Dermis microvascular lymphatic vessel endothelial cell (primary cell): ENCODE measurements at regions not wholly inside any gene's neighbourhood (a gene's known extent, or its start where the extent isn't known, plus 50 kb on each side); places are given as distances from the start of the nearest gene placed in this dataset.
"Not testable (repeated sequence)": the region's sequence is repeated elsewhere in the genome, so short reads cannot be mapped to it uniquely, and the experiment has no call there.

Source experiments
- DNase-seq, 2 donors: peaks; one replicate each; pipeline versions ENCODE4 v3.0.0 to v3.0.0-alpha.2; 2010; ENCODE audit warnings: low read depth in 2 of 2

DNA sequence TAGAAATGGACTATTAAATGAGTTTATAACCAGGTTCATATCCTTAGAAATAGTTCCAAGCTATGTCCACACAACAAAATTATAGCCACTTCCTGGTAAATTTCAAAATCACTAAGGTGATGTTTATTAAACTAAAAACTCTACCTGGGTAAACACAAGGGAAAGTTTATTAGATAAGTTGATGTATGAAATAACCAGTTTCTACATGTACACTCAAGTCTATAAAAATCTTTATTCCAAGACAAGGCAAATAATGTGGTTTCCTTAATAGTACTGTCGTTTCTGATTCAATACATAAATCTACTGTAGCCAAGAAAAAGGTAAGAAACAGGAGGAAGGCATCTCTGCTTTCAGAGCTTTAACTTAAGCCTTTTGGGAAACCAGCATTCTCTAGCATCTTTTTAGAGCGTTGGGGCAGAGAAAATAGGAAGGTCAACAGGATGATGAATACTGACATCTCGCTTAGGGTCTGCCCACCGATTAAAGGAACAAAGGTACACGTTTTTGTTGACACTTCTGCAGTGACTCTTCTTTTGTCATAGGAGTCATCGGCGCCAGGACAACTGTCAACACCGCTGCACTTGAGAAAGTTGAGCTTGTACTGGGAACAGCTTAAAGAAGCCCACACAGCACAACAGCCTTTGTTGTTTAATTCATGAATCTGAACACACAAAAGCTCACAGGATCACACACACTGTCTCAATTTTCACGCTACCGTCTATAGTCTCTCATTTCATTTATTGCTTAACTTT is 513.6 kb downstream of the SLCO4C1 start:
- no peak for DNase-seq

DNA sequence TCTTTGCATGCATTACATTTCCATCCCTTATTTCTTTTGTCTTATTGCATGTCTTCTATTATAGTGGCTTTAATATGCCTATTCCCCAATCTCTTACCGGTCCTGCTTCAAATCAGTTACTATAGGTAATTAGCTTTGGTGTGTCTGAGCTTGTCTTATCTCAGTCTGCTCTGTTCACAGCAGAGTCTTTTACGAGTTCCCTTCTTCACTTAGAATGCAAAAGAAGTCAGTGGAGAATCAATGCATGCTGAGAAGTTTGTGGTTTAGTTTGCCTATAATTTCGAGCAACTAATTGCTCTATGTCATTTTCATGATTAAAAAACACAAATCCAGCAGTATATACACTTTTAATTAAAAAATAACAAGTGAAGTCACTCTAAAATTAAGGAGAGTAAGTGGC is 545.0 kb downstream of the SLCO4C1 start:
- no peak for DNase-seq

DNA sequence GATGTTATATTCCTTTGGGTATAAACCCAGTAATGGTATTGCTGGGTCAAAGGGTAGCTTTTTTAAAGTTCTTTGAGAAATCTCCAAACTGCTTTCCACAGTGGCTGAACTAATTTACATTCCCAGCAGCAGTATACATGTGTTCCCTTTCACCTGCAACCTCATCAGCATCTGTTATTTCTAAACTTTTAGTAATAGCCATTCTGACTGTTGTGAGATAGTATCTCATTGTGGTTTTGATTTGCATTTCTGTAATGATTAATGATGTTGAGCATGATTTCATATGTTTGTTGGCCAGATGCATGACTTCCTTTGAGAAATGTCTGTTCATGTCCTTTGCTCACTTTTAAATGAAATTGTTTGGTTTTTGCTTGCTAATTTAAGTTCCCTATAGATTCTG is 553.1 kb downstream of the SLCO4C1 start:
- DNase-seq, result not testable (repeated sequence)

DNA sequence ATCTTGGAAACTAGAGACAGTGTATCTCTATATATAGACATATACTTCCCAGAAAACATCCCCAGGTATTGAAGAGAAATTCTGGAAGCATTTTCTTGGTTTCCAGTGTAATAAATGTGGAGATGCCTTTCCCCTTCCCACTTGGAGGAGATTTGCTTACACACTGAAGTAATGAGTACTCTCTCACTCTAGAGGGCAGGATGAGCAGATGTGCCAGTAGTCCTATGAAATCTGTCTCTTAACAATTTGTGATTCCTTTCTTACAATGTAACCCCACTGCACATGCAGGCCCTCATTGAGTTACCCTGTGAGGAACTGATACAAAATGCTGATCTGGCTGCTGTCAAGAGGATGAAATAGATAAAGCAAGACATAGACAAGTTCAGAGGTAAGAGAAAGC is 567.2 kb downstream of the SLCO4C1 start:
- DNase-seq, result no peak

DNA sequence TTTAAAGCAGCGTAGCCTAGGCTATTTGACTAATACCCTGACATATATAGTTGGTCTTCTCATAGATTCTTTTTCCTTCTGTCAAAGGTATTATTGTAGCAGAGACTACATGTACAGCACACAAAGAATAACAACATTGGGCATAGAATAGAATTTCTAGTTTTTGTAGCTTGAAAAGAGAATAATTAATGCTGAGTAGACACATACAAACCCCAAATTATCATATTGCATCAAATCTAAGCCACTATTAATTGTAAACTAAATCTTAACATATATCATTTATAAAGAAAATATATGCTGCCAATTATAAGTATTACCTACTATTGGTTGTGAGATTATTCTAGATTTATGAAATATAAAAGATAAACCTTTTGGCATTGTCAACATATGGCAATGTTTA is 574.5 kb downstream of the SLCO4C1 start:
- no peak for DNase-seq

DNA sequence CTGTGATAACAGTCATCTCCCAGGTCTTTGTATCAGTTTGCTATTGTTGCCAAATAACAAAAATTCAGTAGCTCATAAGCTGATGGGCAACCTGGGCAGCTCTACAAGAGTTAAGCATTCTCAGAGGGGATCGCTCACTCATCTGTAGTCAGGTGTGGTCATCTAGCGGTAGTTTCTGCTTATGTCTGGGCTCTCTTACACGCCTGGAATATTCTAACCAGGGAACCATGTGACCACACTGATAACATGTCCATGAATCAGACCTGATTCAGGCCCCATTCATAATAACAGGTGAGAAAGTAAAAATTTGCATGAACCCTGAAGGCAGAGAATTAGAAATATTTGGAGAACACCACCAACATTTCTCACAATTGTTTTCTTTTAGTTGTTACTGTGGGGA is 576.1 kb downstream of the SLCO4C1 start:
- no peak for DNase-seq

DNA sequence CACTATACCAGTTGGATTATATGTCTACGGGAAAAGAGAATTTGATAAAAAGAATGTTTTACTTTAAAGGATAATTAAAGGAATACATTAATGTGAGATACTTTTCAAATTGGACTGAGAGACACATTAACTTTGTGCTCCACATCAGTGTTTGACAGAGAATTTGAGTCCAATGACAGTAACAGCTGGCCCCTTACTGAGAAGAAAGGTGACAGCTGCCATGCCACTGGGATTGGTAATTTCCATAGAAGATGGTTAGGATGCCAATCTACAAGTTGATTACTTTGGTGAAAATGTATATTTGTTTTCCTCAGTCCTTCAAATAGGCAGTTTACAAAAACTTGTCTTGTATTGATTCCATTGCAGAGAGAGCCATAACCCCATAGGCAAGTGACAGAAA is 578.4 kb downstream of the SLCO4C1 start:
- DNase-seq, result no peak

DNA sequence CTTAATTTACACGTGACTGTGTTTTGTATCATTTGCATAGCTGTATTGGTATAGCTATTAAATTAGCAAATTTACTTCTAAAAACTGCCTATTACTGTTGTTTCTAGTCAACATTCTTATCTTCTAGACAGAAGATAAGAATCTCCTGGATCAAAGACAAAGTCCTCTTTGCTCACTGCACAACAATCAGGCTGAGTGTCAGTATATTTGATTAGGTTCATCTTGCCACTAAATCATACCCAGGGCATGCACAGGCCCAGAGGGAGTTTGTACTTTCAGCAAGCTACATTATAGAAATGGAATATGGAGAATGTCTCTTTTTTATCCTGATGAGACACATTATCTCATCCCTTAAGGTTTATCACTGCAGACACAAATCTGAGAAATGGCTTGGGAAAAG is 579.1 kb downstream of the SLCO4C1 start:
- no peak for DNase-seq

DNA sequence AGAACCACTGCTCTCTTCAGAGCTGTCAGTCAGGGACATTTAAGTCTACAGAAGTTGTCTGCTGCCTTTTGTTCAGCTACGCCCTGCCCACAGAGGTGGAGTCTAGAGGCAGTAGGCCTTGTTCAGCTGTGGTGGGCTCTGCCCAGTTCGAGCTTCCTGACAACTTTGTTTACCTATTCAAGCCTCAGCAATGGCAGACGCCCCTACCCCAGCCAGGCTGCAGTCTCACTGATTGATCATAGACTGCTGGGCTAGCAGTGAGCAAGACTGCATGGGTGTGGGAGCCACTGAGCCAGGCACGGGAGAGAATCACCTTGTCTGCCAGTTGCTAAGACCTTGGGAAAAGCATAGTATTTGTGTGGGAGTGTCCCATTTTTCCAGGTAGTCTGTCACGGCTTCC is 580.3 kb downstream of the SLCO4C1 start:
- not testable (repeated sequence) for DNase-seq

DNA sequence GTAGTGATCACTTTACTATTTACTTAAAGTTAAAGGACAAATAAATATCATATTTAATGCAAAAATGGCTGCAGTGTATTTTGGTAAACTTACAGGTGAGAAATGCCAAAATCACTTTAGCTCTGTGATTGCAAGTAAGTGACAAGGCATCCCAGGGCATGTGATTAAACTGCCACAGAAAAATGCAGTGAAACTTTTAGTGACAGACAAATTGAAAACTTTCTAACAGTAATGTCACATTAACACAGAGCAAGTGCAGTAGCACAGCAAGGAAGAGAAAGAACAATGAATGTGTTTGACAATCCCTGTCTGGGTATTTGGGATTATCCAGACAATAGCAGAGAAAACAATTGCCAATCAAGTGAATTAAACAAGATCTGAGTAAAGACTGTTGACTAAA is 606.8 kb downstream of the SLCO4C1 start:
- no peak for DNase-seq

DNA sequence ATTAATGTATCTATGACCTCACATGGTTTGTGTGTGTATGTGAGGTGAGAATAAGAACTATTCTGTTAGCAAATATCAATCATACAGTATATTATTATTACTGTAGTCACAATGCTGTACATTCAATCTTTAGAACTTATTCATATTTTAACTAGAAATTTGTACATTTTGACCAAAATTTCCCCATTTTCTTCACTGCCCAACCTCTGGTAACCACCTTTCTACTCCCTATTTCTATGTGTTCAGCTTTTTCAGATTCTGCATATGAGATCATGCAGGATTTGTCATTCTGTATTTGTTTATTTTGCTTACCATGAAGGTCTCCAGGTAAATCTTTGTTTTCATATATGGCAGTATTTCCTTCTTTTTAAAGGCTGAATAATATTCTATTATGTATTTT is 607.9 kb downstream of the SLCO4C1 start:
- no peak for DNase-seq

DNA sequence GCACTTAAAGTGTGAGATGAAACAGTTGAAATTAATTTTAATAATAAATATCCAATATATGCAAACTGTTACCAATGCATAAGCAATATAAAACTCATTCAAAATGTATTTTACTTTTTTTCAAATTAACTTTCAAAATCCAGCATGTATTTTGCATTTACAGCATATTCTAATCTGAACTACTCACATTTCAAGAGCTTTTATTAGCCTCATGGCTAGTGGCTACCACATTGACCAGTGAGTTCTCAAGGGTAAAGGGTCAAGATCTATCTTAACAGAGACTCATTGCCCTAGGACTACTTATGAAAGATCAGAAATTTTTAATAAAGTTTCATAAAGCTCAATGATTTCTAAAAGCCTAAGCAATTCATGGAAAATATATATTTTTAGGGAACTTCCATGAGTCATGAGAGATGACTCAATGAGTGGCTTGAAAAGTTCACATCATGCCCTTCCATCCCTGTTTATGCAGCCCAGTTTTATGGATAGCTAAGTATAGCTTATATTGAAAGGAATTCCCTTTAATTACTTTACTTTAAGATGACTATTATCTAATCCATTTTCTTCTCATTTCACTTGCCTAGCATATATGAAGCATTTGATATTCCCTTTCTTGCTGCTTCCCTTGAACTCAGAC is 608.6 kb downstream of the SLCO4C1 start:
- DNase-seq, result no peak

DNA sequence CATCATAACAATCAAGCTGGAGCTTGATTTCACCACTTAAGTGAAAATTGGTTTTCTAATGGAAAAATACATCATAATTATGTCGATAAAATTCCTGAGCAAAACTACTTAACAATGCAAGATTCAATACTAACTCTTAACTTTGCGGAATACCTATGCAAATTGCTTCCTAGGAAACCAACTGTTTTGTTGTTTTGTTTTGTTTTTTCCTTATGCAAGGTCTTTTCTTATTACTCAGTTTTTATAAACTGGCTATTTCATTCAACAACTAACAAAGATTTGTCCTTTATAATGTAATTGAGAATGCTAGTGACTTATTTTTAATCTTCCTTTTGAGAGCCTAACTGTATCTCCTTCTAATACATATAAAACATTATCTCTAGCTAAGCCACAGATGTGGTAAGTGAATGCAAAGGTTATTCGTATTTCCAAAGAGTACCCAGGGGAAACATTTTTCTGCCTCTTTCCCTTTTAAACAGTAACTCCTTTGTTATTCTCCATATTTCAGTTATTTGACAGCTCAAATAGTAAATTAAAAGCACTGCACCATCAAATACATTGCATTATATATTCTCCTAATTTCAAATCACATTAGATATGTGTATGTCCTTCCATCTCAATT is 609.4 kb downstream of the SLCO4C1 start:
- no peak for DNase-seq

DNA sequence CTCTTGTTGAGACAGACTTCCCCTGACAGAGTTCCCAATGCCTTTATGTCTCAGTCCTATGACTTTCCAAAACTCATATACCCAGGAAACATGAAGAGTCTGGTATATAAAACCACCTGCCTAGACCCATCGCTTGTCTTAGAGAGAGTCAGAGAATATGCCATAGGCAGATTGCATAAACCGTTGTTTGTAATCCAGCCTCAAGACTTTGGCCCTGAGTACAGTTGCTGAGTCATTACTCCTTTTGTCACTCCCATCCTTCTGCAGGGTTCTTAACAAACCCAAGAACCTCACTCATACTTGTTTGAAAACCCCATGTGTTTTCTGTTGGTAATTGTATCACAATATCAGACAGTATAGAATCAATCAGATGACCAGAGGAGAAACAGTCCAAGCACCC is 616.3 kb downstream of the SLCO4C1 start:
- no peak for DNase-seq

DNA sequence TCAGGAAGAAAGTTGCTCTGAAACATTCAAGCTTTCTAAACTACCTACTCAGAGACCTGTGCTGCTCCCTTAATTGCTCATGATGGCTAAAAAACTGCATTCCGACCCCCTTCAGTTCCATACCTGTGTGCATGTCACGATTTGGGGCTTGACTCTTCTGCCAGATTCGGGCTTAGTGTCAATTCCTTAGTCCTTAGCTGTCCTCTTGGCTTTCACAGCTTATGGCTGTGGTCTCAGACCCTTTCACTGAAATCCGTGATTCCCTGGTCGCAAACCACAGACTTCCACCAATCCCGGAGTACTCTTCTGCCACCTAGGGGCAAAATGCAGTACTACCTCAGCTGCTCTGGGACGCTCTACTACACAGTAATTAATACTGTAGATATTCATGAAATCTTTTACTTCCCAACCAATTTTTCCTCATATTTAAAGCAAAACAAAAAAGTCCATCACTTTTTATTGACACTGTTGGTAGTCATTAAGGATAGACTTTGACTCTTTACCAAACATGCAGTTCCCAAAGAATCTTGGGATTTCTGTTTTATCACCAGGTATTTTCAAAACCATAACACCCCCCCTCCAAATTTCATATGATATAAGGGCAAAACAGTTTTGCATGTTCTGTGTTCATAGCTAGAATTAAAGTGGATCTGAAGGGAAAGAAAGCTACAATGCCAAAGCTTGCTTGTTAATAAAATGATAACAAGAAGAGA is 617.4 kb downstream of the SLCO4C1 start:
- peak; percentile 1 to 58 for DNase-seq

DNA sequence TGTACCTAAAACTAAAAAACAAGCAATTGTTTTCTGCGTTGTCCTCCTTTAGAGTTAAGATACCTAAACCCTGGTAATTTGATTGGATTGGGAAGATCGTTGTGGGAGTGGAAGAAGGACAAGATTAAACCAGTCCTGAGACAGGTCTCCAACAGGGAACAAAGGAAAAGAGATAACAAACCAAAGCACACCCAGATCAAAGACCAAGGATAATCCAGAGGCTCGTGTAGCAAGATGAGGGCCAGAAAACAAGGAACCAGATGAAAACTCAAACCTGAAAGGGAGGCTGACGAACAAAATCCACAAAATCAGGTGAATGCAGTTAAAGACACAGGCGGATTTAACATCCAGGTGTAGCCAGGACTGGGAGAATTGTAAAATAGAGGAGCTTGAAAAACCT is 618.1 kb downstream of the SLCO4C1 start:
- DNase-seq, result no peak

DNA sequence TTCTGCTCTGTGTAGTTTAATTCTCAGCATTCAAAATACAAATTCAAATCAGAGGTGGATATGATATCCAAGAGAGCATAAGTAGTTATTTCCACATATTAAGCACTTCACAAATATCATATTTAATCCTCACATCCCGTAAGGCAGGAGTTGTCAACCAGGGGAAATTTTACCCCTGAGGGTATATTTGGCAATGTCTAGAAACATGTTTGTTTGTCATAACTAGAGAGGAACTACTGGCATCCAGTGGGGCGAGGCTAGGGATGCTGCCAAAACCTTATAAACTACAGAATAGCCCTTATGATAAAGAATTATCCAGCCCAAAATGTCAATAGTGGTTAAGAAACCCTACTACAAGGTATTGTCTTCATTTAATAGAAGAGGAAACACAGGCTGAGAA is 619.4 kb downstream of the SLCO4C1 start:
- no peak for DNase-seq

DNA sequence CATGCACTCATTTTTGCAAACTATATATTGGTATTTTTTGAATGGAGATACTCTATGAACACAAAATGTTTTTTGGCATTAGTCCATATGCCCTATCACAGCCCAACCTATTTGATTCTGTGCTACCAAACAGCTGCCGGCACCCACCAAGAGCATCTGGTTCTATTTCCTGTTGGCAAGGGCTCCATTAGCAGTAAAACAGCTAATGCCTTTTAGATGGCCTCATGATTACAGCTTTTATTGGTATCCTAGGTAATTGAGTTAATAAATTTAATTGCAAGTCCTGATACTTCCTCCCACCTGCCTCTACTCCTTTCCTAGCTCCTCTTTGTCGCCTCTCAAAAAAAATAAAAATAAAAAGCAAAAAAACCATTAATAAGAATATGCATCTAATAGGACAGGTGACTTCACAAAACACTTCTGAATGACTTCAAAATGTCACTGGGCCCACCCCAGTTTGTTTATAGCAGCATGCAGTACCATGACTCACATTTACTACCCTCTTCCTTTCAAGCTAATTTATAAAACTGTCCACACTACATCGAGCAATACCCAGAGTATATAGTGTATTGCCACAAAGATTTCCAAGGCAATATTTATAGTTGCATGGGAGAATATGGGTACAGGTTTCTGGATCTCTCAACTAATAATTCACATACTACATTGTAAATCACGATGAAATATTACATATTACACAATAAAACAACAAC is 620.4 kb downstream of the SLCO4C1 start:
- DNase-seq, result no peak

DNA sequence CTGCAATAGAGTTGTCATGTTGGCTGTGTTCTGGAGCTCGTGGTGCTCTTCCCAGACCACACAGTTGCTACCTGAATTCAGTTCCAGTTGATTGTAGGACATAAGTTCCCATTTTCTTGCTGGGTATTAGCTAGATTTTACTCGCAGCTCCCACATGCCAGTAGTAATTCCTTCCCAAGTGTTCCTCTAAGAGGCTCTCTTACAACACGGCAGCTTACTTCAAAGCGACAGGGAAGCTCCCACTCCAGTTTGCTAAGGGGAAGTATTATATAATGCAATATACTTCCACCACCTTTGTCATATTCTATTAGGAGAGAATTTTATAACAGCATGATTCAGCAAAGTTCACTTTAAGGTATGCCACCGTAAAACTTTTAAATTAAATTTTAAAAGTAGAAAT is 623.0 kb downstream of the SLCO4C1 start:
- no peak for DNase-seq

DNA sequence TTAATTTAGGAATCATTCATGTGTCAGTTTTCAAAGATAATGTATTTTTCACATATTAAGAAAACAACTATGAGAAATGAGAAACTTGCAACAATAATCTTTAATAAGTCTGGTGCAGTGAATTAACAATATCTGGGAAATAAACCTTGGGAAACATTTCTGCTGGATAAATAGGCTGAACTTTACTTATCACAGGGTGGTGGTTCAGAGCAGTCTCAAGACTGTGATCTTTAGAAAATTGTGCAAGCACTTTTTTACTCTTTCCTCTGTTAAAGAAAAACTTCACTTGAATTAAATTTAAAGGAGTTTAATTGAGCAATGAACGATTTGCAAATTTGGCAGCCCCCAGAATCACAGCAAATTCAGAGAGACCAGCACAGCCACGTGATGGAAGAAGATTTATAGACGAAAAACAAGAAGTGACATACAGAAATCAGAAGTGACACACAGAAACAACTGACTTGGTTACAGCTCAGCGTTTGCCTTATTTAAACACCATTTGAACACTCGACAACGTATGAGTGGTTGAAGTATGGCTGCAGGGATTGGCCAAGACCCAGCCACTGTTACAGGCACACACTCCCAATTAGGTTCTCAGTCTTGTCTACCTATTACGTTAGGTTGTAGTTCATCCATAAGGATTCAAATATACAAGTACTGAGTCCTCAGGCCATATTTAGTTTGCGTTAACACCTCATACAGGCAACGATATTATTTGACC is 631.9 kb downstream of the SLCO4C1 start:
- no peak for DNase-seq

DNA sequence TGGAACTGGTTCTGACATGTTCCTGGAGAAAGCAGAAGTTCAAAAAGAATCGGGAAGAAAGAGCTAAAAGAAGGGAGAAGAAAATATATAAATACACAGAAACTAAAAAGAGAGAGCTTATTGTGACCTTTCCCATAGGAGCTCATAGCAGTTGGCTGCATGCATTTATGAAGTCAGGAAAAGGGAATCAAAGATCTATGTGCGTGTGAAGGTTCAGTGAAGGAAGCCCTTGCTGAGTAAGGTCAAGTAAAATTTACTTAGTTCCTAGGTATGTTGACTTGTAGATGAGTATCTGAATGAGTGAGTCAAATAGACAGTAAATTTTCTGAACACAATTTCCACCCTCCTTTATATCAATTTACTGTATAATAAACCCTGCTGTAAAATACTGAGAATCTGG is 632.5 kb downstream of the SLCO4C1 start:
- DNase-seq, result no peak
